Mucosa of descending colon (tissue), 3 donors: ENCODE measurements at regions not wholly inside any gene's neighbourhood (a gene's known extent, or its start where the extent isn't known, plus 50 kb on each side); places are given as distances from the start of the nearest gene placed in this dataset.

Source experiments
- ATAC-seq: fragments of 200-7000 bp; cut with Tn5 transposase; one replicate; pipeline ENCODE4 v1.9.1; 2020; ENCODE audit warnings: mild to moderate bottlenecking, moderate library complexity
- DNase-seq, 3 donors: peaks; one replicate each; pipeline ENCODE4 v3.0.0-alpha.2; 2020
- H3K36me3 ChIP-seq: fragments of 200-600 bp; one replicate; pipeline ENCODE4 v1.8.0; 2021; ENCODE audit warnings: low read depth, mild to moderate bottlenecking
- H3K4me1 ChIP-seq: fragments of 200-600 bp; one replicate; pipeline ENCODE4 v1.8.0; 2021; ENCODE audit warnings: low read depth, mild to moderate bottlenecking
- H3K4me3 ChIP-seq: fragments of 200-600 bp; one replicate; pipeline ENCODE4 v1.8.0; 2021; ENCODE audit warnings: mild to moderate bottlenecking
- H3K9me3 ChIP-seq: fragments of 200-600 bp; one replicate; pipeline ENCODE4 v1.8.0; 2021; ENCODE audit warnings: mild to moderate bottlenecking
- intact Hi-C, 2 donors: fragments of 100-400 bp; cut with DNase I in 1 of 2; cut with micrococcal nuclease in 1 of 2; formaldehyde crosslinking; loops; one replicate each; pipeline versions ENCODE4 v1.11.0 to v1.11.1; 2022; cut with DNase I, micrococcal nuclease
- TF ChIP-seq, protein P1 (sequence below): fragments of 200-600 bp; IDR thresholded peaks from one replicate; pipeline ENCODE4 v1.8.0; 2022; ENCODE audit warnings: antibody characterized with exemption, mild to moderate bottlenecking
- donor health status: DM: no; HTN: no; CAD: no; lungs with moderate emphysema.
- donor health status: DM: no; HTN: no; CAD: no.
- donor health status: DM: no; HTN: yes; CAD: no.

DNA sequence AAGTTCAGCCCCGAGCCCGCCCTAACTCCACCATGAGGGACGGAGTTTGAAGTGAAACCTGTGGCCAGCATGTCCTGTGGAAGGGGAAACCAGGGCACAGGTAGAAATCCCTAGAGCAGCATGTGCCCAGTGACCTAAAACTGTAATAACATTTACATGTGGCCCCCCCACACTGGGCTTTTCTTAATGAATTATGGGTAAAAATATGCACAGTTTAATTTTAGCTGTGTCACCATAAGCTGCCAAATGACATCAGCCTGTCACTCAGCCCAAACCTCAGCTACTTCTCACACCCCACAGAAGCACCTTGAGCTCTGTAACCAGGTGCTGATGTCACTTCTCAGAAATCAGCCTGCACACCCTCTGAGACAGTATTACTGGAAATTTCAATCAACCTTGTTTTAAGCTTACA is 50.0 kb upstream of the SLC19A1 start:
- DNase-seq (peak in 1 of 3 donors; percentile 28), ATAC-seq (peak; percentile 54)
- no peaks in the 10 kb centered on the region for H3K36me3 ChIP-seq
- intact Hi-C loops = no loop called here
- no peaks in the 10 kb centered on the region for H3K4me1 ChIP-seq
- TF ChIP-seq, protein P1, sequence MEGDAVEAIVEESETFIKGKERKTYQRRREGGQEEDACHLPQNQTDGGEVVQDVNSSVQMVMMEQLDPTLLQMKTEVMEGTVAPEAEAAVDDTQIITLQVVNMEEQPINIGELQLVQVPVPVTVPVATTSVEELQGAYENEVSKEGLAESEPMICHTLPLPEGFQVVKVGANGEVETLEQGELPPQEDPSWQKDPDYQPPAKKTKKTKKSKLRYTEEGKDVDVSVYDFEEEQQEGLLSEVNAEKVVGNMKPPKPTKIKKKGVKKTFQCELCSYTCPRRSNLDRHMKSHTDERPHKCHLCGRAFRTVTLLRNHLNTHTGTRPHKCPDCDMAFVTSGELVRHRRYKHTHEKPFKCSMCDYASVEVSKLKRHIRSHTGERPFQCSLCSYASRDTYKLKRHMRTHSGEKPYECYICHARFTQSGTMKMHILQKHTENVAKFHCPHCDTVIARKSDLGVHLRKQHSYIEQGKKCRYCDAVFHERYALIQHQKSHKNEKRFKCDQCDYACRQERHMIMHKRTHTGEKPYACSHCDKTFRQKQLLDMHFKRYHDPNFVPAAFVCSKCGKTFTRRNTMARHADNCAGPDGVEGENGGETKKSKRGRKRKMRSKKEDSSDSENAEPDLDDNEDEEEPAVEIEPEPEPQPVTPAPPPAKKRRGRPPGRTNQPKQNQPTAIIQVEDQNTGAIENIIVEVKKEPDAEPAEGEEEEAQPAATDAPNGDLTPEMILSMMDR = no peak
- no peak overlapping the region for H3K4me3 ChIP-seq
- peaks cover 3% of the 10 kb centered on the region for H3K9me3 ChIP-seq

DNA sequence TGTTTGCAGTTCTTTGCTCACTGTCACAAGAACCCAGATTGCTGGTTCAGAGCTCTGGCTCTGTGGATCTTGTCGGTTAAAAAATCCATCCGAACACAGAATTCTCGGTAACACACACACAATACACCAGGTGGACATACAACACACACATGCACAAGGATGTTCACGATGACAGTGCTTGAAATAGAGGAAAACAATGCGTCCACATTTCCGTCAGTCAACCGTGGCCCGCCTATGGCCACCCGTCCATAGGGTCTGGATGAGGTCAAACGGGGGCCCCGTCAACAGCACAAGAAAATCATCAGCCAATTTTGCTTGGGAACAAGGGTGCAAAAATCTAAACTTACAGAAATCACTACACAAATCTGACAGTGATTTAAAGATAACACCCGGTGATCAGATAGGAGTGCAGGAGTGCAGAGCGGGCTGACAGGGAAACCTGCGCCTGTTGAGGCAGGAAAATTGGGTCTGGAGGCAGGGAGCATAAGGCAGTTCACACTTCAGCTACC is 50.4 kb upstream of the SLC19A1 start:
- ATAC-seq (no peak), DNase-seq (peak in 1 of 3 donors; percentile 13)
- no peaks in the 10 kb centered on the region for H3K9me3 ChIP-seq
- H3K4me1 ChIP-seq = no peaks in the 10 kb centered on the region
- intact Hi-C loops = no loop called here
- no peak overlapping the region for H3K4me3 ChIP-seq
- no peaks in the 10 kb centered on the region for H3K36me3 ChIP-seq
- TF ChIP-seq, protein P1 = no peak

DNA sequence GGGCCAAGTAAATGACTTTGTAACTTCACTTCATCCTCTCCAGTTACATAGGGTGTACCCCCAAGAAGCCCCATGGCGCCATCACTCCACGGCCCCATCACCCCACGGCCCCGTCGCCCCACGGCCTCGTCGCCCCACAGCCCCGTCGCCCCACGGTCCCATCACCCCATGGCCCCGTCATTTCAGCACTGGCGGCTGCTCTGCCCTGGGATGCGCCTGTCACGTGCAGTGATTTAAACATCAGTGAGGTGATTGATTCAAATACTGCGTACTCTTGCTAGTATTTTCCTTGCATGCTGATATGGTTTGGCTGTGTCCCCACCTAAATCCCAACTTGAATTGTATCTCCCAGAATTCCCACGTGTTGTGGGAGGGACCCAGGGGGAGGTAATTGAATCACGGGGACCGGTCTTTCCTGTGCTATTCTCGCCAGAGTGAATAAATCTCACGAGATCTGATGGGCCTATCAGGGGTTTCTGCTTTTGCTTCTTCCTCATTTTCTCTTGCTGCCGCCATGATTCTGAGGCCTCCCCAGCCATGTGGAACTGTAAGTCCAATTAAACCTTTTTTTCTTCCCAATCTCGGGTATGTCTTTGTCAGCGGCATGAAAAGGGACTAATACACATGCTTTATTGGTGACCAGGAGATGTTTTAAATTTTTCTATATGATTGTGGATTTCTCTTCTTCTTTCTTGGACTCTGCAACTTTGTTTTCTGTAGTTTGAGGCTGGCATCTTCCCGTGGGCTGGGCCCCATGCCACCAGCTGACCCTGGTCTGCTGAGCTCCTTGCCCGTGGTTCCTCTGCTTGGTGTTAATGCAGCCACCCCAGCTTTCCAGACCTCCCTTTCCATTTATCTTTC is 50.1 kb upstream of the PCBP3 start:
- Histone ChIP-seq H3K36me3 (no peaks in the 10 kb centered on the region), H3K4me1 (no peaks in the 10 kb centered on the region), H3K9me3 (no peaks in the 10 kb centered on the region), H3K4me3 (no peak overlapping the region)
- DNase-seq (peak in 1 of 3 donors; percentile 12), ATAC-seq (no peak)
- intact Hi-C loops = no loop called here
- TF ChIP-seq, protein P1 = no peak
